ENCODE measurements at regions not wholly inside any gene's neighbourhood (a gene's known extent, or its start where the extent isn't known, plus 50 kb on each side); places are given as distances from the start of the nearest gene placed in this dataset.

GRCh38 chr14:38838049-38838978 is 264.7 kb downstream of the SEC23A start:
- POLR2A ChIA-PET, result no interaction called here
- H3K4me1 ChIP-seq (ENCODE audit: control insufficient read depth, insufficient read depth, low read length), result no peaks in the 10 kb centered on the region
- CTCF ChIA-PET, result no interaction called here
- TF ChIP-seq ZNF610 (tag by site-specific recombination; IDR thresholded peaks at IDR 0.05; ENCODE audit: borderline replicate concordance), result no peak
- no peak for TF ChIP-seq ZBTB6 (tag by site-specific recombination; IDR thresholded peaks at IDR 0.05)
- no peak for TF ChIP-seq ZBTB10 (tag by site-specific recombination; IDR thresholded peaks at IDR 0.05)
- TF ChIP-seq ZNF423 (tag by site-specific recombination; IDR thresholded peaks at IDR 0.05), result no peak
- no peak for TF ChIP-seq ZNF596 (tag by site-specific recombination; IDR thresholded peaks at IDR 0.05)
- H3K27ac ChIP-seq (ENCODE audit: extremely low read depth, low read depth, low read length), result no peak overlapping the region
- no peaks in the 10 kb centered on the region for H3K9me3 ChIP-seq (ENCODE audit: control insufficient read depth, insufficient read depth, low read depth, low read length)
- H3K4me3 ChIP-seq (ENCODE audit: low read depth, low read length), result no peak overlapping the region
- H3K36me3 ChIP-seq (ENCODE audit: control insufficient read depth in 2 of 2, insufficient read depth in 1 of 2, low read length in 2 of 2), result no peaks in the 10 kb centered on the region

- no peak overlapping the region for H3K27ac ChIP-seq (ENCODE audit: extremely low read depth, low read depth, low read length)
- TF ChIP-seq ZNF747 (tag by site-specific recombination; IDR thresholded peaks at IDR 0.05), result no peak
- no peak for TF ChIP-seq ZNF792 (tag by site-specific recombination; IDR thresholded peaks at IDR 0.05)
- TF ChIP-seq ZNF768 (tag by site-specific recombination; IDR thresholded peaks at IDR 0.05), result no peak
- TF ChIP-seq ZSCAN16 (tag by site-specific recombination; IDR thresholded peaks at IDR 0.05), result no peak
- no peak for TF ChIP-seq ELK4 (IDR thresholded peaks at IDR 0.05; ENCODE audit: borderline replicate concordance, low read depth, low read length)
- no peak for TF ChIP-seq HOXD13 (CRISPR knock-in tag; IDR thresholded peaks at IDR 0.05; ENCODE audit: borderline replicate concordance)
- TF ChIP-seq ZNF184 (tag by site-specific recombination; IDR thresholded peaks at IDR 0.05), result no peak
- TF ChIP-seq ZNF837 (tag by site-specific recombination; IDR thresholded peaks at IDR 0.05), result no peak
- no peak for TF ChIP-seq ZNF202 (tag by site-specific recombination; IDR thresholded peaks at IDR 0.05; ENCODE audit: borderline replicate concordance)
- TF ChIP-seq GFI1B (tag by site-specific recombination; IDR thresholded peaks at IDR 0.05), result no peak
- TF ChIP-seq PRDM10 (tag by site-specific recombination; IDR thresholded peaks at IDR 0.05), result no peak
- no peak for TF ChIP-seq REPIN1 (tag by site-specific recombination; IDR thresholded peaks at IDR 0.05; ENCODE audit: low read depth)
- no peak for TF ChIP-seq ZNF501 (tag by site-specific recombination; IDR thresholded peaks at IDR 0.05)
- TF ChIP-seq ZNF830 (tag by site-specific recombination; IDR thresholded peaks at IDR 0.05; ENCODE audit: low read depth), result no peak
- TF ChIP-seq ZBTB44 (tag by site-specific recombination; IDR thresholded peaks at IDR 0.05), result no peak
- TF ChIP-seq ZNF121 (tag by site-specific recombination; IDR thresholded peaks at IDR 0.05), result no peak
Observed at GRCh38 chr14:38837343-38838048, 265.5 kb downstream of the SEC23A start.

More at GRCh38 chr14:38837343-38838048, 265.5 kb downstream of the SEC23A start:
- Histone ChIP-seq H3K4me3 (ENCODE audit: low read depth, low read length) (no peak overlapping the region), H3K9me3 (ENCODE audit: control insufficient read depth, insufficient read depth, low read depth, low read length) (no peaks in the 10 kb centered on the region), H3K4me1 (ENCODE audit: control insufficient read depth, insufficient read depth, low read length) (no peaks in the 10 kb centered on the region), H3K36me3 (ENCODE audit: control insufficient read depth in 2 of 2, insufficient read depth in 1 of 2, low read length in 2 of 2) (no peaks in the 10 kb centered on the region)
- CTCF ChIA-PET, result interaction anchor here (0.6 kb wide), 1 partner anchor 25 kb away, joined by 3 read pairs; no protein-coding TSS in a partner anchor
- POLR2A ChIA-PET, result no interaction called here

All from HEK293 (cell line).